Effector memory CD8-positive, alpha-beta T cell (primary cell): ENCODE measurements at regions not wholly inside any gene's neighbourhood (a gene's known extent, or its start where the extent isn't known, plus 50 kb on each side); places are given as distances from the start of the nearest gene placed in this dataset.

Experiments used
- ATAC-seq: fragments of 150-1000 bp; cut with Tn5 transposase; replicated peaks from 2 replicates; pipeline ENCODE4 v1.10.0; 2021; ENCODE audit warnings: mild to moderate bottlenecking, moderate library complexity
- DNase-seq, 3 experiments: peaks; one replicate each; pipeline ENCODE4 v3.0.0; 2021
- H3K27ac Mint-ChIP-seq, 2 donors: one replicate each; pipeline ENCODE4 v1.8.0; 2022; ENCODE audit warnings: mild to moderate bottlenecking in 2 of 2, mixed read lengths in 2 of 2, moderate library complexity in 2 of 2
- H3K27me3 Mint-ChIP-seq, 2 donors: one replicate each; pipeline ENCODE4 v1.8.0; 2022; ENCODE audit warnings: mixed read lengths in 2 of 2
- H3K36me3 Mint-ChIP-seq: one replicate; pipeline ENCODE4 v1.8.0; 2022; ENCODE audit warnings: mild to moderate bottlenecking, moderate library complexity, mixed read lengths; ENCODE audit not compliant: insufficient read depth
- H3K4me1 Mint-ChIP-seq, 2 donors: one replicate each; pipeline ENCODE4 v1.8.0; 2022; ENCODE audit warnings: low read depth in 2 of 2, mixed read lengths in 2 of 2
- H3K4me3 Mint-ChIP-seq, 2 donors: one replicate each; pipeline ENCODE4 v1.8.0; 2022; ENCODE audit warnings: mild to moderate bottlenecking in 2 of 2, mixed read lengths in 2 of 2, moderate library complexity in 2 of 2
- H3K9me3 Mint-ChIP-seq, 2 donors: one replicate each; pipeline ENCODE4 v1.8.0; 2022; ENCODE audit warnings: mixed read lengths in 2 of 2

DNA sequence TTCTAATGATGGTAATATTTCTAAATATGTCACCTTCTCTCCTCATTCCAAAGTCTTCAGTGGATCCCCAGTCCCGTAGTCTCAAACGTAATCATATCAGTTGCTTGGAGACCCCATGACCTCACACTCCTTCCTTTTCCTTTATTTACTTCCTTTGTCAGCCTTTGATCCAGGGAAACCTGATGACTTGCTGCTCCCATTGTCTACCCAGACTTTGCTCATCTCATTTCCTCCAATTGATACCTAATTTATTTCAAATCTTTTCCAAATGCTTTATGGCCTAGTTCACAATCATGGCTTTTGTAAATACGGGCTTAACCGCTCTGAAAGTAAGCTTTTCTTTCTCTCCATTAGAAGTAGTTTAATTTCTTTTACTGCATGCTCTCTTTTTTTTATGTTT, 402.4 kb upstream of the CYRIA start:
- peaks cover 3% of the 10 kb centered on the region for H3K36me3 Mint-ChIP-seq
- ATAC-seq, result no peak
- DNase-seq, result no peak
- H3K9me3 Mint-ChIP-seq, result peaks cover 3 to 22% of the 10 kb centered on the region in 2 donors
- no peaks in the 10 kb centered on the region for H3K4me1 Mint-ChIP-seq
- H3K4me3 Mint-ChIP-seq, result no peak overlapping the region
- H3K27me3 Mint-ChIP-seq, result no peaks in the 10 kb centered on the region
- H3K27ac Mint-ChIP-seq, result no peak overlapping the region

DNA sequence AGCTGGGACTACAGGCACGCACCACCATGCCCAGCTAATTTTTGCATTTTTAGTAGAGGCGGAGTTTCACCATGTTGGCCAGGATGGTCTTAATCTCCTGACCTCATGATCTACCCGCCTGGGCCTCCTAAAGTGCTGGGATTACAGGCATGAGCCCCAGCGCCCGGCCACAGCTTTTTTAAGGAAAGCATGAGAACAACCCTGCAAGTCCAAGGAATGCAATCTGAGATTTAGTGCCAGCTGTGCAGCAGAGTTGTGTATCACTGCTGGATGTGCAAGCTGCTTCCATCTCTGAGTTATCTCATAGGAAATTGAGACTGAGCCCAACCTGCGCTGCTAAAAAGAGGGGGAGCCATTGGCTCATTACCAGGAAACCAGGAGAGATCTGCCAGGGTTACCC, 399.9 kb upstream of the CYRIA start:
- ATAC-seq (no peak), DNase-seq (no peak)
- Mint-ChIP-seq H3K27ac (no peak overlapping the region), H3K4me1 (no peaks in the 10 kb centered on the region), H3K9me3 (peaks cover 11 to 17% of the 10 kb centered on the region in 2 donors), H3K4me3 (no peak overlapping the region), H3K36me3 (peaks cover 3% of the 10 kb centered on the region), H3K27me3 (no peaks in the 10 kb centered on the region)

DNA sequence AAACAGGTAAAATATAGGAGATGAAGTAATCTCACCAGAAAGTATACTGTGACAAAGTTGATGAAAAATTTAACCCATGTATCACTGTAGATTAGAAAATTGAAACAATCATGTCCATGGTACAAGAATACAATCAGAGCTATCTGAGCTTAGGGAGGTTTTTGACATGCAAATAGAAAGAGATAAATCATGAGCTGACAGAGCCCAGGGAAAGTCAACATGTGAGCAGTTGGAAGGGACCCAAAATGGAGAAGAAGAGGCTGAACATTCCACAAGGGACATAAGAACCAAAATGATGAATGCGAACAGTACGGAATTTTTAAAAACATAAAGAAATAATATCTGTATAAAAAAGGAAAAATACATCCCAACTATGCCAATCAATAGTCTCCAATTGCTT, 395.4 kb upstream of the CYRIA start:
- peaks cover 8 to 11% of the 10 kb centered on the region in 2 donors for H3K9me3 Mint-ChIP-seq

DNA sequence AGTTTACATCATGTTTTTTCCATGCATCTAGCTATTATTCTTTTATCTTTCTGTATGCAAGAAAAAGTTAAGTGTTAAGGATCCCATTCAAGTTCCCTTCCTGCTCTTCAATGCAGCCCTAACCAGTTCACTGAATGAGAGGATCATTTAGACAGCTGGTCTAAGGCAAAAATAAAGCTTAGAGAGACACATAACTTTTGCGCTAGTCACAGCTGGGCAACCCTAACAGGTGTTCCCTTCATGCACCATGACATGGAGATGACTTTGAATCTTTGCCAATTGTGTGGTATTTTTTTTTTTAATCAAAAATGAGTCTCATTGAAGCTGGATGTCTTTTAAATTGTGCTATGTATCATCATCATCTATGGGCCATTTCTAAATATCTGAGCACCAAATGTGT, 393.8 kb upstream of the CYRIA start:
- no peak overlapping the region for H3K27ac Mint-ChIP-seq
- peaks cover 8 to 12% of the 10 kb centered on the region in 2 donors for H3K9me3 Mint-ChIP-seq
- DNase-seq (no peak), ATAC-seq (no peak)
- H3K4me3 Mint-ChIP-seq, result no peak overlapping the region
- no peaks in the 10 kb centered on the region for H3K4me1 Mint-ChIP-seq
- no peaks in the 10 kb centered on the region for H3K36me3 Mint-ChIP-seq
- H3K27me3 Mint-ChIP-seq, result no peaks in the 10 kb centered on the region

More for the DNA sequence above, 395.4 kb upstream of the CYRIA start:
- Mint-ChIP-seq H3K27me3 (no peaks in the 10 kb centered on the region), H3K27ac (no peak overlapping the region), H3K4me1 (no peaks in the 10 kb centered on the region), H3K36me3 (peaks cover 3% of the 10 kb centered on the region), H3K4me3 (no peak overlapping the region)
- DNase-seq (no peak), ATAC-seq (no peak)

DNA sequence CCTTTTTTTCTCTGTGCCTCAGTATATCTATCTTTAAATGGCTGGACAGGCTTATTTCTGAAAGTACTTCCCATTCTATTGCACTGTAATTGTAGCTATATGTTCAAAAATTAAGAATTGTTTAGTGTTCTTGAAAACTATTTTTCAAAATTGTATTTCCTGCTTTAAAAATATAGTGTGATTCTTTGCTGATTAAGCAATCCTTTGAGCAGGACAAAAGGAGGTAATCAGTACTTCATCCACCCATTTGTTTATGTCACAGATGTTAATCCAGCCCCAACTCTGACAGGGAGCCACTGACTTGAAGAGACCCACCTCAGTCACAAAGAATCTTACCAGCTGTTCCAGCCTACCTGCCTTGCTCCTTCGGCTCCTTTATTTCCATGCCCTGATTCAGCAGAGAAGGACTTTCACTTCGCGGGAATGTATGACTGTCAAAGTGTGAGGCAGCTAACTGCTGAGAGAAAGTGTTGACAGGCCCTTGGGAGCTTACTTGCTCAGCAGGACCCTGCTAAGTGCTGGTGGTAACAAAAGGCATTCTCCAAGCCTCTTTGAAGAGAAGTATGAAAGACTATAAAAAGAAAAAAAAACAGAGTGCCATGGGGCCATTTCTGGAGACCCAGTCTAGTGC, 393.3 kb upstream of the CYRIA start:
- Mint-ChIP-seq H3K4me1 (no peaks in the 10 kb centered on the region), H3K4me3 (no peak overlapping the region), H3K9me3 (peaks cover 8 to 12% of the 10 kb centered on the region in 2 donors), H3K27me3 (no peaks in the 10 kb centered on the region), H3K27ac (no peak overlapping the region), H3K36me3 (no peaks in the 10 kb centered on the region)
- DNase-seq (no peak), ATAC-seq (no peak)

DNA sequence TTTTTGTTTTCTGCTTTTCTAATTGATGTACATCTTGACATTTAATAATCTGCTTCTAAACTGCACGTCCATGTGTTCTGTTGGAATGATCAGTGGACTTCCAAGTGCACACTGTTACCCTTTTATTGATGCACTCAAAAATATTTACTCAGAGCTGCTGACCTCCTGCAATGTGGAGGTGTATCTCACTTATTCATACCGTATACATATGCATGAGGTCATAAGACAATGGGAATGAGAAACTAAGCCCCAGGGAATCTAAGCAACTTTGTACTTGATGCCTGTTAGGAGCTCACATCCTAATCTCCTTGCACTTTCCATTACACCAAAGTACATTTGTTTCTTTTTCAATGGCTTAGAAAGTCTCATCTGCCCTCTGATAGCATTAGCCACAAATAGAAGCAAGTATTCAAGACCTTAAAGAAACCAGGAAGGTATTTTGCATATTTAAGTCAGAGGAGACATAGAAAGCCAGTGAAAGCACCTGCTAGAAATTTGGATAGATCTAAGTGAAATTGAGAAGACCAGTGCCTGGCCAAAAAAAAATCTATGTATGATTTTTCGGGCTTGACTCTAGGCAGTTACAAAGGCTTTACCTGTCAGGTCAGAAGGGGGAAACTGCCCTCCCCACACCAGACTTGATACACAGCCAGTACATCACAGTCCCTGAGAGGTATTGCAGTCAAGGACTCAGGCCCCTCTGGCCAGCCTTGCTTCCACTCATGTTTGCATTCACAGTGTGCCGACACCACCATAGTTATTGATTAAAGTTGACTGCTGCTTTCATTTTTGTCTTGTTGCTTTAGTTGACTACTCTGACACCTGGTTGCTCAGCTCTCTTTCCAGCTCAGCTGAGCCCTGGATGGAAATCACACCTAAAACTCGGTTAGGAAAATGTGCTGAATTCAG, 391.7 kb upstream of the CYRIA start:
- Mint-ChIP-seq H3K4me3 (no peak overlapping the region), H3K36me3 (no peaks in the 10 kb centered on the region), H3K27ac (no peak overlapping the region), H3K27me3 (no peaks in the 10 kb centered on the region), H3K4me1 (no peaks in the 10 kb centered on the region), H3K9me3 (peaks cover 8 to 10% of the 10 kb centered on the region in 2 donors)
- ATAC-seq (no peak), DNase-seq (no peak)

DNA sequence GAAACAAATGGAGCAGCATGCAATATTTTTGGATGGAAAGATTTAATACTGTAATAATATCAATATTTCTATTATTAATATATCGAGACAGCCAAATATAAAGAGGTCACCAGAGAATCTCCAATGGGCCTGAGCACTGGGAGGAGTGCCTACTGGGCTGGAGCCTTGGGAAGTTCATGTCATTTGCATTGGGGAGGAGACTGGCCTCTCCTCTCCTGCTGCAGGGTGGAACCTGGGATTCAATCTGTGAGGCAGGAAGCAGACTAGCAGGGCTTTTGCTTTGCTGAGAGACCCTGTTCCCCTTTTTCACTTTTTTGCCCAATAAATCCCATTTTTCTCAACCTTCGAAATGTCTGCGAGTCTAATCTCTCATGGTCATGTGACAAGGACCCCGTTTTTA, 390.6 kb upstream of the CYRIA start:
- Mint-ChIP-seq H3K9me3 (peaks cover 3 to 6% of the 10 kb centered on the region in 2 donors), H3K27me3 (no peaks in the 10 kb centered on the region)
- no peak for ATAC-seq

DNA sequence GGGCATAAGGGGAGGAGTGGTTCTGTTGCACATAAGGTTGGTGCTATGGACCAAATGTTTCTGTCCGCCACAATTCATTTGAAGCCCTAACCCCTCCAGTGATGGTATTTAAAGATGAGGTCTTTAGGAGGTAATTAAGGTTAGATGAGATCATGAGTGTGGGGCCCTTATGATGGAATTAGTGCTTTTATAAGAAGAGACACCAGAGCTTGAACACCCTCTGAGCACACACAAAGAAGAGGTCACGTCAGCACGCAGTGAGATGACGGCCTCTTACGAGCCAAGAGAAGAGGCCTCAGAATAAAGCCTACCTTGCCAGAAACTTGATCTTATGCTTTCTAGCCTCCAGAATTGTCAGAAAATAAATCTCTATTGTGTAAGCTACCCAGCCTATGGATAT, 386.4 kb upstream of the CYRIA start:
- no peaks in the 10 kb centered on the region for H3K36me3 Mint-ChIP-seq
- ATAC-seq (no peak), DNase-seq (no peak)
- H3K27me3 Mint-ChIP-seq, result no peaks in the 10 kb centered on the region
- H3K27ac Mint-ChIP-seq, result no peak overlapping the region
- H3K9me3 Mint-ChIP-seq, result peaks cover 0 to 2% of the 10 kb centered on the region in 2 donors
- no peak overlapping the region for H3K4me3 Mint-ChIP-seq
- no peaks in the 10 kb centered on the region for H3K4me1 Mint-ChIP-seq

More for the DNA sequence above, 390.6 kb upstream of the CYRIA start:
- Mint-ChIP-seq H3K27ac (no peak overlapping the region), H3K4me3 (no peak overlapping the region), H3K4me1 (no peaks in the 10 kb centered on the region), H3K36me3 (no peaks in the 10 kb centered on the region)
- DNase-seq, result no peak

DNA sequence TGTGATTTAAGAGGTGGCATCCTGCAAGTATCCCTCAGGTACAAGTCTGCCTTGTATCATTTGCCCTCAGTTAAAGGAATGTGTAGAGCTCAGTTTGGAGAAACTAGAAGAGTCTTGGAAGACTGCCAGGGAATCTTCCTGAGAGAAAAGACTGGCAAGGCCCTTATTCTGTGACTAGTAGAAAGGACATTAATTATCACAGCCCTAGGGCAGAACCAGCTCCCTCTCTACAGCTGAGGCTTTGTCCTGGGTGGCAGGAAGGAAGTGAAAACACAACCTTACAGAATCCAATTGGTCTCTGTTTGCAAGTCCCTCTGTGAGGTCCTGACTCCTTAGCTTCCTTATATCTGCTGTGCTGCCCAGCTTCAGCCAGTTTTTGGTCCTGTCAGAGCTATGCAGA, 385.9 kb upstream of the CYRIA start:
- no peak overlapping the region for H3K4me3 Mint-ChIP-seq
- peaks cover 0 to 2% of the 10 kb centered on the region in 2 donors for H3K9me3 Mint-ChIP-seq
- DNase-seq (no peak), ATAC-seq (no peak)
- H3K27me3 Mint-ChIP-seq, result no peaks in the 10 kb centered on the region
- H3K27ac Mint-ChIP-seq, result no peak overlapping the region
- H3K4me1 Mint-ChIP-seq, result no peaks in the 10 kb centered on the region
- no peaks in the 10 kb centered on the region for H3K36me3 Mint-ChIP-seq

DNA sequence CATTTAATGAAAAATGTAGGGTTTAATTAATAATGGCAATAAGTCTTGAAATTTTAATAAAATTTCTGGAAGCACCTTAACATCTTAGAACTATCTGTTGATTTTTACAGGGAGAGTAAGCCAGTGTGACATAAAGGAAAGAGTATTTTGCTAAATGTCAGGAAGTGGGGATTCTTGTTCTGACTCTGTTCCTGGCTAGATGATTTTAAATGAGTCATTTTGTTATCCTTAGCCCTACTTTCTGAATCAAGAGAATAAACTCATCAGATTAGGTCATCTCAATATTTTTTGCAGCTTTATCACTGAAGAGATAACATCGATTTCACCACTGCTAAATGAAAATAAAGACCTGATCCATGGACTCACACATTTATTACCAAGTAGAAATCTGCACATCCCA, 377.5 kb upstream of the CYRIA start:
- Mint-ChIP-seq H3K4me3 (no peak overlapping the region), H3K27me3 (no peaks in the 10 kb centered on the region), H3K27ac (no peak overlapping the region), H3K36me3 (no peaks in the 10 kb centered on the region), H3K4me1 (no peaks in the 10 kb centered on the region), H3K9me3 (peaks cover 11 to 21% of the 10 kb centered on the region in 2 donors)
- ATAC-seq, result no peak
- no peak for DNase-seq

DNA sequence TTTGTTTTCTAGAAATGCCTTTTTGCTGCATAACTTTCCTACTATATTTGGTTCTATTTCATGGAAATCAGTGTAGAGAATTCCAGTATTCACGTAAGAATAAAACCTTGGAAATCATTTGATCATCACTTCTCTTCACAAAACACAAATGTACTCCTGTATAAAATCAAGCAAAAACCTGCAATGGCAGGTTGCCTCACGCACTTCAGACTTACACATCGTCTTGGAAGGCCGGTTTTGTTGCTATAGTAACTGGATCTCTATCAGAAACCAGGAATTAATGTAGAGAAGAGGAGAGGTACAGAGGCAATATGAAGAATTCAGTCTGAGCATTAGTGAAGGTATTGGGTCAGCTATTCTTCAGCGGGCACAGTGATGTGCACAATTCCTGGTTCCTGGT, 370.7 kb upstream of the CYRIA start:
- H3K4me3 Mint-ChIP-seq, result no peak overlapping the region
- no peaks in the 10 kb centered on the region for H3K4me1 Mint-ChIP-seq
- H3K36me3 Mint-ChIP-seq, result no peaks in the 10 kb centered on the region
- no peak for ATAC-seq
- H3K9me3 Mint-ChIP-seq, result peaks cover 15 to 38% of the 10 kb centered on the region in 2 donors
- H3K27me3 Mint-ChIP-seq, result no peaks in the 10 kb centered on the region
- DNase-seq, result no peak
- H3K27ac Mint-ChIP-seq, result no peak overlapping the region

DNA sequence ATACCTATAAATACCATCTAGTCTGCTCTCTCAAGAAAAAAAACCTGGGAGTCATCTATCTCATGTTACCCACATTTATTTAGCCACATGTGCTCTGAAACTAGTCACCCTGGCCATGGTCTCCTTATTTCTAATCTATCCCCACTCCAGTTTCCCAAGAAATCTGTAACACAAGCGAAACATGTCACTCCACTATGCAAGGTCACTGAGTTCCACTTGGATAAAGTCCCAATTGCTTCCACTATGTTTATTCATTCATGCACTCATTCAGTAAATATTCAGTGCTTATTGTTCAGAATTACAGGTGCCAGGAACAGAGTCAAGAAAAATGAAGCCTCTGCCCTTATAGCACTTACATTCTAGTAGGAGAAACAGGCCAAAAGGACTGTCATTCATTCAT, 369.4 kb upstream of the CYRIA start:
- no peak overlapping the region for H3K4me3 Mint-ChIP-seq
- no peaks in the 10 kb centered on the region for H3K4me1 Mint-ChIP-seq
- no peaks in the 10 kb centered on the region for H3K27me3 Mint-ChIP-seq
- DNase-seq, result no peak
- H3K36me3 Mint-ChIP-seq, result no peaks in the 10 kb centered on the region
- peaks cover 15 to 38% of the 10 kb centered on the region in 2 donors for H3K9me3 Mint-ChIP-seq
- ATAC-seq, result no peak
- no peak overlapping the region for H3K27ac Mint-ChIP-seq

DNA sequence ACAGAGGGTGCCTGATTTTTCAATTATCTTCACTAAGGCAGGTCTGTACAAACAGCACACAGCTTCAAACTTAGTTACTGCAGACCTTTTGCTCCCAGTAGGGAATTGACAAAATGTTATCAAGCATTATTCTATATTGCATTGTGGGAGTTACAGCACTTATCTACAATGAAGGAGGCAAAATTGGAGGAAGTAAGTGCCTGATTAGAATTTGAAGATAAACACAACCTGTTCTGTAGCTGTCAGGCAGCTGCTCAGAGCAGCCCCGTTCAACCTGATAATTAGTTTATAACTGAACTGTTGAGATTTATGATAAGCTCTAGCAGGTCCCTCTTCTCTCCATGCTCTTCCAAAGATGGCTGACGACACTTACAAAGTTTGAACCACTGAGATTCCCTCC, 364.4 kb upstream of the CYRIA start:
- Mint-ChIP-seq H3K27me3 (no peaks in the 10 kb centered on the region), H3K4me1 (no peaks in the 10 kb centered on the region), H3K27ac (no peak overlapping the region), H3K36me3 (no peaks in the 10 kb centered on the region), H3K9me3 (peaks cover 17 to 31% of the 10 kb centered on the region in 2 donors), H3K4me3 (no peak overlapping the region)
- DNase-seq (no peak), ATAC-seq (no peak)

DNA sequence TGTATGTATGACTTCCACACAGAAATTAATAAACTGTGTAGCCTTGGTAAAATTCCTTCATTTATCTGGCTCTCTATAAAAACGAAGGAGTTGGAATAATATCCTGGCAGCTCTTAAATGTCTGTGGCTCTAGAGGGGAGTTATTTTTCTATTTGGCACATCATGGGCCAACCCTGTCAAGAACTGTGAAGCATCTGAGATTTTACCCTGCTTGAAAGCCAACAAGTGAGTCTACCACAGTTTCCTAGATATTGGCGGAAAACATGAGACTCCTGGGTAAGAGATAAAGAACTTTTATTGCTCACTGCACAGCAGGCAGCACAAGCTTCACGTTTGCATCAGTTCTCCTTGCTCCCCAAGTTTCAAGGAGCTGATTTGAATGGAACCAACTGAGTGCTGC, 346.7 kb upstream of the CYRIA start:
- ATAC-seq (no peak), DNase-seq (no peak)
- Mint-ChIP-seq H3K27ac (no peak overlapping the region), H3K4me1 (no peaks in the 10 kb centered on the region), H3K4me3 (no peak overlapping the region), H3K9me3 (peaks cover 8% of the 10 kb centered on the region in 2 donors), H3K27me3 (no peaks in the 10 kb centered on the region), H3K36me3 (no peaks in the 10 kb centered on the region)
